GM12878 (cell line): ENCODE measurements at regions not wholly inside any gene's neighbourhood (a gene's known extent, or its start where the extent isn't known, plus 50 kb on each side); places are given as distances from the start of the nearest gene placed in this dataset.

Experiments
- ATAC-seq: fragments of 200-7000 bp; cut with Tn5 transposase; 3 replicates; pipeline ENCODE4 v1.9.1; 2020; ENCODE audit warnings: mild to moderate bottlenecking, moderate library complexity
- BruUV-seq: library from RNA; stranded (reverse); fragments of 400-500 nt; replicated peaks from 2 replicates; lab custom pipeline; 2021; lab: Mats Ljungman, UMichigan
- CTCF ChIA-PET: fragments of 300-600 bp; sonication (Branson Sonifier 250); formaldehyde crosslinking; extraction: SDS; loops from one replicate; lab custom pipeline; 2021; ENCODE audit warnings: inconsistent platforms; lab: Yijun Ruan, JAX
- POLR2A ChIA-PET: fragments of 350-600 bp; formaldehyde crosslinking; extraction: SDS; loops from one replicate; lab custom pipeline; 2021; ENCODE audit warnings: inconsistent platforms; lab: Charles Lee
- RAD21 ChIA-PET: fragments of 300-600 bp; sonication (Branson Sonifier 250); formaldehyde crosslinking; loops from one replicate; lab custom pipeline; 2023; ENCODE audit warnings: antibody characterized with exemption; ENCODE audit not compliant: unreplicated experiment; lab: Charles Lee
- SMC1A ChIA-PET: fragments of 300-600 bp; sonication (Branson Sonifier 250); formaldehyde crosslinking; loops from one replicate; lab custom pipeline; 2023; ENCODE audit not compliant: unreplicated experiment, uncharacterized antibody; lab: Charles Lee
- DNase-seq: peaks from one replicate; pipeline ENCODE4 v3.0.0-alpha.2; 2011; ENCODE audit warnings: low read depth, low spot score
- FAIRE-seq: peaks from 3 replicates; lab custom pipeline; 2011; peaks lifted over from hg19 to GRCh38; lab: Jason Lieb, UNC
- H2AFZ ChIP-seq: 2 replicates; pipeline ENCODE4 v1.6.0; 2011; ENCODE audit warnings: low read depth, low read length, control low read depth; ENCODE audit not compliant: control insufficient read depth
- H3K27ac ChIP-seq: 2 replicates; pipeline ENCODE4 v1.5.1; 2011; ENCODE audit warnings: control low read depth; ENCODE audit not compliant: control insufficient read depth, insufficient read depth
- H3K27me3 ChIP-seq, 2 experiments: replicated peaks in 1 of 2; 2 replicates each; pipeline versions ENCODE4 v1.6.0 to v1.6.1; 2011; ENCODE audit warnings: low read length in 1 of 2; ENCODE audit not compliant: control insufficient read depth in 2 of 2, insufficient read depth in 2 of 2
- H3K36me3 ChIP-seq, 2 experiments: 2 replicates each; pipeline ENCODE4 v1.5.1; 2011; ENCODE audit warnings: low read length in 1 of 2; ENCODE audit not compliant: control insufficient read depth in 2 of 2, insufficient read depth in 2 of 2
- H3K4me1 ChIP-seq: 2 replicates; pipeline ENCODE4 v1.6.1; 2011; ENCODE audit warnings: mild to moderate bottlenecking, low read length, moderate library complexity, mixed read lengths; ENCODE audit not compliant: control insufficient read depth, insufficient read depth
- H3K4me2 ChIP-seq: 2 replicates; pipeline ENCODE4 v1.6.0; 2011; ENCODE audit warnings: control low read depth; ENCODE audit not compliant: control insufficient read depth, insufficient read depth
- H3K4me3 ChIP-seq: fragments of 200-600 bp; sonication (generic); 2 replicates; pipeline ENCODE4 v1.5.1; 2016
- H3K79me2 ChIP-seq: 2 replicates; pipeline ENCODE4 v1.6.0; 2011; ENCODE audit warnings: low read length; ENCODE audit not compliant: control insufficient read depth, insufficient read depth
- H3K9ac ChIP-seq: 2 replicates; pipeline ENCODE4 v1.8.0; 2011; ENCODE audit warnings: low read length, control low read depth, mixed read lengths; ENCODE audit not compliant: control insufficient read depth, insufficient read depth
- H3K9me3 ChIP-seq: replicated peaks from 3 replicates; pipeline ENCODE4 v1.5.1; 2011; ENCODE audit warnings: mild to moderate bottlenecking, low read length; ENCODE audit not compliant: control insufficient read depth, insufficient read depth
- H4K20me1 ChIP-seq: 2 replicates; pipeline ENCODE4 v1.6.0; 2011; ENCODE audit not compliant: control insufficient read depth, insufficient read depth
- E2F8 ChIP-seq: fragments of 450-650 bp; IDR thresholded peaks from 2 replicates; pipeline ENCODE4 v1.6.1; 2018; ENCODE audit warnings: mild to moderate bottlenecking, low read depth, moderate library complexity; ENCODE audit not compliant: partially characterized antibody
- GATAD2B ChIP-seq: fragments of 450-650 bp; conservative IDR thresholded peaks from 2 replicates; pipeline ENCODE4 v1.6.1; 2017; ENCODE audit warnings: low read depth, mild to moderate bottlenecking, moderate library complexity
- MEF2A ChIP-seq: IDR thresholded peaks from 2 replicates; pipeline ENCODE4 v1.6.1; 2011; ENCODE audit warnings: low read depth, mild to moderate bottlenecking, low read length, moderate library complexity; ENCODE audit not compliant: insufficient read depth
- MTA3 ChIP-seq: IDR thresholded peaks from 2 replicates; pipeline ENCODE4 v1.6.1; 2012; ENCODE audit warnings: low read length, inconsistent platforms, borderline replicate concordance
- NR2C2 ChIP-seq: IDR thresholded peaks from 2 replicates; pipeline ENCODE4 v1.6.1; 2011; ENCODE audit warnings: borderline replicate concordance, low read depth; ENCODE audit not compliant: control insufficient read depth, insufficient read length
- PAX8 ChIP-seq: fragments of 450-650 bp; IDR thresholded peaks from 2 replicates; pipeline ENCODE4 v1.6.1; 2017; ENCODE audit warnings: mild to moderate bottlenecking, moderate library complexity
- RFX5 ChIP-seq: IDR thresholded peaks from 2 replicates; pipeline ENCODE4 v1.6.1; 2011; ENCODE audit warnings: low read depth, low read length, improper control_type of control experiment
- SPI1 ChIP-seq: IDR thresholded peaks from 2 replicates; pipeline ENCODE4 v1.6.1; 2011; ENCODE audit warnings: low read depth, mild to moderate bottlenecking, low read length, moderate library complexity, borderline replicate concordance; ENCODE audit not compliant: insufficient read depth
- TCF7 ChIP-seq: IDR thresholded peaks from 2 replicates; pipeline ENCODE4 v1.6.1; 2014; ENCODE audit warnings: antibody characterized with exemption, borderline replicate concordance
- WRNIP1 ChIP-seq: IDR thresholded peaks from 2 replicates; pipeline ENCODE4 v1.6.1; 2011; ENCODE audit warnings: low read depth, low read length, improper control_type of control experiment, borderline replicate concordance
- ZBTB11 ChIP-seq: fragments of 450-650 bp; formaldehyde crosslinking; IDR thresholded peaks from 2 replicates; pipeline ENCODE4 v1.5.0; 2022; ENCODE audit warnings: mild to moderate bottlenecking, missing genetic modification characterization
- ZNF207 ChIP-seq: fragments of 450-650 bp; IDR thresholded peaks from 2 replicates; pipeline ENCODE4 v1.6.1; 2014; ENCODE audit warnings: antibody characterized with exemption, mild to moderate bottlenecking, borderline replicate concordance
- ZNF24 ChIP-seq: fragments of 450-650 bp; IDR thresholded peaks from 2 replicates; pipeline ENCODE4 v1.6.1; 2017; ENCODE audit warnings: antibody characterized with exemption, mild to moderate bottlenecking
- WGBS: methylation state at CpG from one replicate; pipeline ENCODE4 v1.1.6; 2016; ENCODE audit warnings: low lambda C conversion rate; ENCODE audit not compliant: insufficient replicate concordance, insufficient coverage; ENCODE audit errors: missing lambda C conversion rate; 5-methylcytosine and 5-hydroxymethylcytosine counted together
- in situ Hi-C: fragments of 300-500 bp; cut with MboI; formaldehyde crosslinking; loops from 9 replicates; pipeline ENCODE4 v1.14.3; 2018; ENCODE audit warnings: mixed read lengths
- intact Hi-C: fragments of 100-400 bp; cut with micrococcal nuclease; formaldehyde crosslinking; loops from one replicate; pipeline ENCODE4 v1.14.2; 2022; ENCODE audit not compliant: unreplicated experiment

GRCh38 chrX:148284821-148285220 is 215.6 kb upstream of the AFF2 start:
- ChIA-PET CTCF (interaction anchor here (1.5 kb wide), 1 partner anchor 1002 kb away, joined by 3 read pairs; no protein-coding TSS in a partner anchor), POLR2A (no interaction called here), SMC1A (no interaction called here), RAD21 (no interaction called here)
- H3K27me3 ChIP-seq: no peaks in the 10 kb centered on the region
- no peak overlapping the region for H3K4me3 ChIP-seq
- no peaks in the 10 kb centered on the region for H3K4me1 ChIP-seq
- intact Hi-C loops (no loop called here), in situ Hi-C loops (no loop called here)
- 3% methylated on average over 2 of the region's 2 CpGs for WGBS
- H3K4me2 ChIP-seq: no peak overlapping the region
- no peak overlapping the region for H3K9ac ChIP-seq
- no peak for DNase-seq
- no peak overlapping the region for H3K27ac ChIP-seq
- H4K20me1 ChIP-seq: no peaks in the 10 kb centered on the region
- TF ChIP-seq TCF7 (no peak), SPI1 (no peak), WRNIP1 (no peak), ZNF24 (no peak), E2F8 (no peak), GATAD2B (no peak), ZNF207 (no peak), NR2C2 (no peak), MTA3 (no peak), PAX8 (no peak), ZBTB11 (CRISPR knock-in tag) (no peak), RFX5 (no peak), MEF2A (no peak)
- BruUV-seq: no TSS peak
- no peaks in the 10 kb centered on the region for H3K36me3 ChIP-seq
- H2AFZ ChIP-seq: no peak overlapping the region
- H3K9me3 ChIP-seq: no peaks in the 10 kb centered on the region
- no peak for ATAC-seq
- H3K79me2 ChIP-seq: no peaks in the 10 kb centered on the region
- FAIRE-seq: no peak
